ENCODE measurements at regions not wholly inside any gene's neighbourhood (a gene's known extent, or its start where the extent isn't known, plus 50 kb on each side); places are given as distances from the start of the nearest gene placed in this dataset.
A peak's percentile ranks its signal among the peaks of the same experiment; 100 is the strongest.

GRCh38 chr17:69870751-69871199 is 204.2 kb upstream of the KCNJ16 start:
- H3K4me3 ChIP-seq = no peak overlapping the region
- TF ChIP-seq EZH2phosphoT487 (IDR thresholded peaks at IDR 0.05; ENCODE audit: insufficient read depth, low read depth) = no peak
- TF ChIP-seq EZH2 (IDR thresholded peaks at IDR 0.05; ENCODE audit: insufficient read depth, poor library complexity, severe bottlenecking) = no peak
- no peaks in the 10 kb centered on the region for H3K9me2 ChIP-seq (ENCODE audit: insufficient read depth)
- H3K9ac ChIP-seq = no peak overlapping the region
- H3K79me2 ChIP-seq (ENCODE audit: insufficient read depth) = no peaks in the 10 kb centered on the region
- peak overlapping the region; percentile 46 for H3K27ac ChIP-seq
- H2AFZ ChIP-seq = no peak overlapping the region
- peaks cover 51% of the 10 kb centered on the region for H3F3A ChIP-seq (ENCODE audit: insufficient read depth)
- H3K4me2 ChIP-seq (ENCODE audit: unreplicated experiment) = peak overlapping the region; percentile 51
- peak; percentile 78 for DNase-seq
- WGBS, 2 experiments (ENCODE audit: low coverage in 1 of 2, low lambda C conversion rate in 2 of 2, missing lambda C conversion rate in 2 of 2) = 0% methylated on average over 3 of the region's 3 CpGs
- H3K36me3 ChIP-seq (ENCODE audit: low read depth) = no peaks in the 10 kb centered on the region
- no peaks in the 10 kb centered on the region for H4K20me1 ChIP-seq (ENCODE audit: insufficient read depth)
- in situ Hi-C loops (cut with MboI) = no loop called here
- peaks cover 47% of the 10 kb centered on the region for H3K4me1 ChIP-seq (ENCODE audit: insufficient read depth)
- H3K27me3 ChIP-seq (replicated peaks; ENCODE audit: insufficient read depth) = no peaks in the 10 kb centered on the region
- H3K9me3 ChIP-seq (ENCODE audit: low read depth) = no peaks in the 10 kb centered on the region

GRCh38 chr17:69871318-69871717 is 203.7 kb upstream of the KCNJ16 start:
- 97 to 100% methylated on average over 3 of the region's 3 CpGs for WGBS, 2 experiments (ENCODE audit: low coverage in 1 of 2, low lambda C conversion rate in 2 of 2, missing lambda C conversion rate in 2 of 2)
- no peaks in the 10 kb centered on the region for H3K9me2 ChIP-seq (ENCODE audit: insufficient read depth)
- no peak overlapping the region for H3K9ac ChIP-seq
- H3K4me1 ChIP-seq (ENCODE audit: insufficient read depth) = peaks cover 47% of the 10 kb centered on the region
- in situ Hi-C loops (cut with MboI) = no loop called here
- peak overlapping the region; percentile 46; the same call in 1 of the 2 replicates for H3K27ac ChIP-seq
- H4K20me1 ChIP-seq (ENCODE audit: insufficient read depth) = no peaks in the 10 kb centered on the region
- TF ChIP-seq EZH2 (IDR thresholded peaks at IDR 0.05; ENCODE audit: insufficient read depth, poor library complexity, severe bottlenecking) (no peak), EZH2phosphoT487 (IDR thresholded peaks at IDR 0.05; ENCODE audit: insufficient read depth, low read depth) (no peak)
- H3F3A ChIP-seq (ENCODE audit: insufficient read depth) = peaks cover 51% of the 10 kb centered on the region
- H3K9me3 ChIP-seq (ENCODE audit: low read depth) = no peaks in the 10 kb centered on the region
- H3K27me3 ChIP-seq (replicated peaks; ENCODE audit: insufficient read depth) = no peaks in the 10 kb centered on the region
- H2AFZ ChIP-seq = no peak overlapping the region
- no peaks in the 10 kb centered on the region for H3K36me3 ChIP-seq (ENCODE audit: low read depth)
- peak overlapping the region; percentile 51 for H3K4me2 ChIP-seq (ENCODE audit: unreplicated experiment)
- no peak overlapping the region for H3K4me3 ChIP-seq
- H3K79me2 ChIP-seq (ENCODE audit: insufficient read depth) = no peaks in the 10 kb centered on the region
- DNase-seq = no peak

GRCh38 chr17:69872675-69873262 is 202.3 kb upstream of the KCNJ16 start:
- no peaks in the 10 kb centered on the region for H3K9me3 ChIP-seq (ENCODE audit: low read depth)
- peaks cover 51% of the 10 kb centered on the region for H3F3A ChIP-seq (ENCODE audit: insufficient read depth)
- no peaks in the 10 kb centered on the region for H3K9me2 ChIP-seq (ENCODE audit: insufficient read depth)
- H3K27ac ChIP-seq = no peak overlapping the region
- H3K36me3 ChIP-seq (ENCODE audit: low read depth) = no peaks in the 10 kb centered on the region
- TF ChIP-seq EZH2phosphoT487 (IDR thresholded peaks at IDR 0.05; ENCODE audit: insufficient read depth, low read depth) (no peak), EZH2 (IDR thresholded peaks at IDR 0.05; ENCODE audit: insufficient read depth, poor library complexity, severe bottlenecking) (no peak)
- no peak overlapping the region for H2AFZ ChIP-seq
- in situ Hi-C loops (cut with MboI) = no loop called here
- peaks cover 47% of the 10 kb centered on the region for H3K4me1 ChIP-seq (ENCODE audit: insufficient read depth)
- no peak overlapping the region for H3K4me2 ChIP-seq (ENCODE audit: unreplicated experiment)
- 98% methylated on average over 3 of the region's 3 CpGs for WGBS, 2 experiments (ENCODE audit: low coverage in 1 of 2, low lambda C conversion rate in 2 of 2, missing lambda C conversion rate in 2 of 2)
- no peaks in the 10 kb centered on the region for H4K20me1 ChIP-seq (ENCODE audit: insufficient read depth)
- H3K27me3 ChIP-seq (replicated peaks; ENCODE audit: insufficient read depth) = no peaks in the 10 kb centered on the region
- no peak overlapping the region for H3K4me3 ChIP-seq
- DNase-seq = no peak
- no peak overlapping the region for H3K9ac ChIP-seq
- H3K79me2 ChIP-seq (ENCODE audit: insufficient read depth) = no peaks in the 10 kb centered on the region

GRCh38 chr17:69874175-69874670 is 200.8 kb upstream of the KCNJ16 start:
- in situ Hi-C loops (cut with MboI) = no loop called here
- Histone ChIP-seq H3K4me2 (ENCODE audit: unreplicated experiment) (peak overlapping the region; percentile 44), H3F3A (ENCODE audit: insufficient read depth) (peaks cover 62% of the 10 kb centered on the region), H3K79me2 (ENCODE audit: insufficient read depth) (no peaks in the 10 kb centered on the region), H3K27ac (peak overlapping the region; percentile 13; the same call in 1 of the 2 replicates), H3K4me3 (no peak overlapping the region), H3K36me3 (ENCODE audit: low read depth) (no peaks in the 10 kb centered on the region), H4K20me1 (ENCODE audit: insufficient read depth) (no peaks in the 10 kb centered on the region), H3K9me3 (ENCODE audit: low read depth) (no peaks in the 10 kb centered on the region), H3K9ac (no peak overlapping the region), H3K9me2 (ENCODE audit: insufficient read depth) (no peaks in the 10 kb centered on the region), H3K27me3 (replicated peaks; ENCODE audit: insufficient read depth) (no peaks in the 10 kb centered on the region), H2AFZ (no peak overlapping the region), H3K4me1 (ENCODE audit: insufficient read depth) (peaks cover 54% of the 10 kb centered on the region)
- no peak for TF ChIP-seq EZH2phosphoT487 (IDR thresholded peaks at IDR 0.05; ENCODE audit: insufficient read depth, low read depth)
- no peak for TF ChIP-seq EZH2 (IDR thresholded peaks at IDR 0.05; ENCODE audit: insufficient read depth, poor library complexity, severe bottlenecking)
- DNase-seq = peak; percentile 88

- TF ChIP-seq EZH2 (IDR thresholded peaks at IDR 0.05; ENCODE audit: insufficient read depth, poor library complexity, severe bottlenecking) (no peak), EZH2phosphoT487 (IDR thresholded peaks at IDR 0.05; ENCODE audit: insufficient read depth, low read depth) (no peak)
Measured at GRCh38 chr17:69876757-69877156, 198.3 kb upstream of the KCNJ16 start.

More at GRCh38 chr17:69876757-69877156, 198.3 kb upstream of the KCNJ16 start:
- Histone ChIP-seq H3K27me3 (replicated peaks; ENCODE audit: insufficient read depth) (no peaks in the 10 kb centered on the region), H3K9ac (no peak overlapping the region), H3K9me2 (ENCODE audit: insufficient read depth) (no peaks in the 10 kb centered on the region), H4K20me1 (ENCODE audit: insufficient read depth) (no peaks in the 10 kb centered on the region), H2AFZ (no peak overlapping the region), H3F3A (ENCODE audit: insufficient read depth) (peaks cover 41% of the 10 kb centered on the region), H3K4me2 (ENCODE audit: unreplicated experiment) (no peak overlapping the region), H3K4me1 (ENCODE audit: insufficient read depth) (peaks cover 32% of the 10 kb centered on the region), H3K4me3 (no peak overlapping the region), H3K79me2 (ENCODE audit: insufficient read depth) (no peaks in the 10 kb centered on the region), H3K36me3 (ENCODE audit: low read depth) (no peaks in the 10 kb centered on the region), H3K27ac (no peak overlapping the region), H3K9me3 (ENCODE audit: low read depth) (no peaks in the 10 kb centered on the region)
- no peak for DNase-seq
- in situ Hi-C loops (cut with MboI) = no loop called here

Data from GM23248 (cell line).